ENCODE measurements at regions not wholly inside any gene's neighbourhood (a gene's known extent, or its start where the extent isn't known, plus 50 kb on each side); places are given as distances from the start of the nearest gene placed in this dataset.

DNA sequence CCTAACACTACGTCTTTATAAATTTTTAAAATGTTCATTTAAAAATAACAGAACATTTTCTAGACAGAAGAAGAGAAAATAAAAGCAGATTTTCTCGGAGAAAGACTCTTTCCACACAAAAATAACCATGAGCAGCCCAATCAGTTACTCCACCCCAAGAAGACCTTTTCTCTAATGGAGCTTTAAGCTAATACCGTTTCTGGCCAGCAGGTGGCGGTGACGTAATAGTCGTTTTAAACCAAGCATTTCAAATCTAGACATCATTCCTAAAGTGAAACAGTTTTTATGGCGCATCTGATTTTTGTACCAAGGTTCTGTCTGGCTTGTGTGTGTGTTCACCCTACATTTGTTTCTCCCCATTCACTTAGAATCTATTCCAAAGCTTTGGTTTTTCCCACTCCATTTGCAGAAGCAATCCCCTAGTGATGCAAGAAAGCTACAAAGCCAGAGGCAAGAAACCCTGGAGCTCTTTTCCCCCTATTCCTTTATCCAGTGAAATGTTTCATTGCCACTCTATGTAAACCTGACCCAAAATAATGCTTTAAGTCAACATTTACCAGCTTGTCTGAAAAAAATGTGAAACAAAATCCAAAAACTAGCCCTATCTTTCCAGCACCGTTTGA is 336.7 kb upstream of the IGF1R start (continued):
- TF ChIP-seq, protein P1, sequence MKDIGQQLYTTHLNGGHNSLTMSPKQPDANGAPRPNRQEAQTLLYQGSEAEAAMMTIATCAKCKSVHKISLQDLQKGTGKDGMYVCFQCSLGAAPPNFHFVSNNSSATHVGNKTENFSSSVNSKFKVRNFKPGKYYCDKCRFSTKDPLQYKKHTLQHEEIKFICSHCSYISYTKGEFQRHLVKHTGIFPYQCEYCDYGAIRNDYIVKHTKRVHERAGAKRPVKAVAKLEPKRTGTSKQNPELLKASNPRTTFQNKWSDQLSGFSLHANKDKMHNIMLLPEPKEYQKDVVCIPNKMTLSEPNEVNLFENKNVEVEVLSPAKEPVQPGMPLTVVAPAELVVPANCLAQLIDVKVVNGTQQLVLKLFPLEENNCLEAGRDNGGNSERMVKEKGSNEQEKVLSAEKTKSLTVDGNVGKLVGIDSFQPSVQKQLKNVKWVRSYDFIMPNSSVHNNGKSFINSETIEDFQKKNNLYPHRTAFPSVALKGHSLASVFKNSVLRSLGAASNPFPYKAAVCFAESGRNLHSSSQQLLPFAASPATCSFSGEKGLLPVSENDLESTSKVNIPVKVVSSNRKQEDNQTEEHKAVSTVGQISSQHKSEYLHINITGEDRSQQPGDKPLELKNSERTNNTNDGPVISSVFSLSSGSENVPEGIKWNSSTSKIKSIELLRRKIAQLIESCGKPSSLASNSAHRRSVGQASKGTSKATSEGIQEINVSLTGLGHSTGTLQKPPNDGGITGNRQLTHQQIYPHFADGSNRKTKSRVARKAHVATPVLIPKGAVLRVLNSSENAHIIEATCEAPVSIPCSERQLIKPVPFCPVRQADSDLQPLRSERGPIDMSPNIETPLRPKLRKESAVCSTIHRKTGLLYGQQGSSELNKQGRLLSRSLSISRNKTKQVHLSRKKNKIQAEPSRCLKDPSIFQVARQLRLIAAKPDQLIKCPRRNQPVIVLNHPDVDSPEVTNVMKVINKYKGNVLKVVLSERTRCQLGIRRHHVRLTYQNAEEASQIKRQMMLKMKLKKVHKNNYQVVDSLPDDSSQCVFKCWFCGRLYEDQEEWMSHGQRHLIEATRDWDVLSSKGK (CRISPR knock-in tag; IDR thresholded peaks at IDR 0.05): no peak
- TF ChIP-seq, protein P2, sequence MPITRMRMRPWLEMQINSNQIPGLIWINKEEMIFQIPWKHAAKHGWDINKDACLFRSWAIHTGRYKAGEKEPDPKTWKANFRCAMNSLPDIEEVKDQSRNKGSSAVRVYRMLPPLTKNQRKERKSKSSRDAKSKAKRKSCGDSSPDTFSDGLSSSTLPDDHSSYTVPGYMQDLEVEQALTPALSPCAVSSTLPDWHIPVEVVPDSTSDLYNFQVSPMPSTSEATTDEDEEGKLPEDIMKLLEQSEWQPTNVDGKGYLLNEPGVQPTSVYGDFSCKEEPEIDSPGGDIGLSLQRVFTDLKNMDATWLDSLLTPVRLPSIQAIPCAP (CRISPR knock-in tag; IDR thresholded peaks at IDR 0.05; ENCODE audit: borderline replicate concordance): no peak
- TF ChIP-seq PYGO2 (tag; IDR thresholded peaks at IDR 0.05): no peak
- TF ChIP-seq POU5F1 (IDR thresholded peaks at IDR 0.05; ENCODE audit: borderline replicate concordance, low read depth, low read length, partially characterized antibody): no peak
- TF ChIP-seq ZNF124 (CRISPR knock-in tag; IDR thresholded peaks at IDR 0.05): no peak
- TF ChIP-seq RBM39 (optimal IDR thresholded peaks at IDR 0.05; ENCODE audit: low read depth, low read length): no peak
- no peak for TF ChIP-seq POLR2B (IDR thresholded peaks at IDR 0.05; ENCODE audit: low read depth, partially characterized antibody)
- TF ChIP-seq CREM (IDR thresholded peaks at IDR 0.05; ENCODE audit: low read depth): peak; percentile 52; the same call in 1 of the 2 replicates
- TF ChIP-seq, protein P3, sequence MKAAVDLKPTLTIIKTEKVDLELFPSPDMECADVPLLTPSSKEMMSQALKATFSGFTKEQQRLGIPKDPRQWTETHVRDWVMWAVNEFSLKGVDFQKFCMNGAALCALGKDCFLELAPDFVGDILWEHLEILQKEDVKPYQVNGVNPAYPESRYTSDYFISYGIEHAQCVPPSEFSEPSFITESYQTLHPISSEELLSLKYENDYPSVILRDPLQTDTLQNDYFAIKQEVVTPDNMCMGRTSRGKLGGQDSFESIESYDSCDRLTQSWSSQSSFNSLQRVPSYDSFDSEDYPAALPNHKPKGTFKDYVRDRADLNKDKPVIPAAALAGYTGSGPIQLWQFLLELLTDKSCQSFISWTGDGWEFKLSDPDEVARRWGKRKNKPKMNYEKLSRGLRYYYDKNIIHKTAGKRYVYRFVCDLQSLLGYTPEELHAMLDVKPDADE (conservative IDR thresholded peaks at IDR 0.05; ENCODE audit: control insufficient read depth, low read depth, low read length): no peak
- TF ChIP-seq DIDO1 (tag; IDR thresholded peaks at IDR 0.05; ENCODE audit: low read depth): no peak
- TF ChIP-seq, protein P4, sequence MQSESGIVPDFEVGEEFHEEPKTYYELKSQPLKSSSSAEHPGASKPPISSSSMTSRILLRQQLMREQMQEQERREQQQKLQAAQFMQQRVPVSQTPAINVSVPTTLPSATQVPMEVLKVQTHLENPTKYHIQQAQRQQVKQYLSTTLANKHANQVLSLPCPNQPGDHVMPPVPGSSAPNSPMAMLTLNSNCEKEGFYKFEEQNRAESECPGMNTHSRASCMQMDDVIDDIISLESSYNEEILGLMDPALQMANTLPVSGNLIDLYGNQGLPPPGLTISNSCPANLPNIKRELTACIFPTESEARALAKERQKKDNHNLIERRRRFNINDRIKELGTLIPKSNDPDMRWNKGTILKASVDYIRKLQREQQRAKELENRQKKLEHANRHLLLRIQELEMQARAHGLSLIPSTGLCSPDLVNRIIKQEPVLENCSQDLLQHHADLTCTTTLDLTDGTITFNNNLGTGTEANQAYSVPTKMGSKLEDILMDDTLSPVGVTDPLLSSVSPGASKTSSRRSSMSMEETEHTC (IDR thresholded peaks at IDR 0.05): no peak
